ENCODE measurements at regions not wholly inside any gene's neighbourhood (a gene's known extent, or its start where the extent isn't known, plus 50 kb on each side); places are given as distances from the start of the nearest gene placed in this dataset.

- TF ChIP-seq TSHZ2 (CRISPR knock-in tag; IDR thresholded peaks at IDR 0.05), result no peak
- no peak for TF ChIP-seq GLIS3 (CRISPR knock-in tag; IDR thresholded peaks at IDR 0.05)
- no peak for TF ChIP-seq ZNF565 (CRISPR knock-in tag; conservative IDR thresholded peaks at IDR 0.05; ENCODE audit: low read depth)
- no peak for TF ChIP-seq SNAI2 (CRISPR knock-in tag; IDR thresholded peaks at IDR 0.05)
- TF ChIP-seq ZFP3 (CRISPR knock-in tag; IDR thresholded peaks at IDR 0.05), result no peak
- TF ChIP-seq BACH2 (CRISPR knock-in tag; IDR thresholded peaks at IDR 0.05; ENCODE audit: borderline replicate concordance), result no peak
- TF ChIP-seq RARB (CRISPR knock-in tag; IDR thresholded peaks at IDR 0.05), result no peak
- no peak for TF ChIP-seq CSRNP3 (CRISPR knock-in tag; IDR thresholded peaks at IDR 0.05)
- TF ChIP-seq ISL1 (CRISPR knock-in tag; IDR thresholded peaks at IDR 0.05), result no peak
These were observed 511.7 kb downstream of the GALR1 start for GRCh38 chr18:77761332-77761731.
